NCI-H1092 (cell line): ENCODE measurements at regions not wholly inside any gene's neighbourhood (a gene's known extent, or its start where the extent isn't known, plus 50 kb on each side); places are given as distances from the start of the nearest gene placed in this dataset.
"Not testable (repeated sequence)": the region's sequence is repeated elsewhere in the genome, so short reads cannot be mapped to it uniquely, and the experiment has no call there.

Source experiments
- DNase-seq: peaks from one replicate; lab custom pipeline; 2025; lab: John Stamatoyannopoulos, UW

- DNase-seq = no peak
Observed at GRCh38 chrX:6990552-6991193, 156.8 kb upstream of the STS start.

GRCh38 chrX:6989858-6990257 is 157.7 kb upstream of the STS start:
- DNase-seq = no peak

- DNase-seq = not testable (repeated sequence)
Observed at GRCh38 chrX:6988694-6989093, 158.8 kb upstream of the STS start.

GRCh38 chrX:6986915-6987314 is 160.6 kb upstream of the STS start:
- DNase-seq = no peak

- no peak for DNase-seq
Observed at GRCh38 chrX:6985537-6985936, 162.0 kb upstream of the STS start.

- DNase-seq = no peak
Observed at GRCh38 chrX:6983207-6983955, 164.1 kb upstream of the STS start.

GRCh38 chrX:6981718-6982406 is 165.7 kb upstream of the STS start:
- DNase-seq = no peak

- DNase-seq = no peak
Observed at GRCh38 chrX:6980981-6981380, 166.5 kb upstream of the STS start.

GRCh38 chrX:6968231-6968630 is 179.3 kb upstream of the STS start:
- no peak for DNase-seq

GRCh38 chrX:6965729-6966128 is 181.8 kb upstream of the STS start:
- no peak for DNase-seq

- no peak for DNase-seq
Observed at GRCh38 chrX:6962006-6962355, 185.5 kb upstream of the STS start.

GRCh38 chrX:6961286-6962005 is 186.1 kb upstream of the STS start:
- no peak for DNase-seq

GRCh38 chrX:6959006-6959405 is 188.5 kb upstream of the STS start:
- no peak for DNase-seq

GRCh38 chrX:6954836-6955235 is 192.7 kb upstream of the STS start:
- DNase-seq = no peak

GRCh38 chrX:6946168-6946567 is 201.3 kb upstream of the STS start:
- no peak for DNase-seq

GRCh38 chrX:6941041-6941440 is 206.5 kb upstream of the STS start:
- no peak for DNase-seq

- DNase-seq = not testable (repeated sequence)
Observed at GRCh38 chrX:6932942-6933341, 214.6 kb upstream of the STS start.

- no peak for DNase-seq
Observed at GRCh38 chrX:6930307-6930849, 217.1 kb upstream of the STS start.

- DNase-seq = no peak
Observed at GRCh38 chrX:6924443-6925077, 223.0 kb upstream of the STS start.

- DNase-seq = no peak
Observed at GRCh38 chrX:6917666-6918065, 229.8 kb upstream of the STS start.

- no peak for DNase-seq
Observed at GRCh38 chrX:6910218-6910617, 237.3 kb upstream of the STS start.

GRCh38 chrX:6909396-6909795 is 238.1 kb upstream of the STS start:
- DNase-seq = no peak
